ENCODE measurements at regions not wholly inside any gene's neighbourhood (a gene's known extent, or its start where the extent isn't known, plus 50 kb on each side); places are given as distances from the start of the nearest gene placed in this dataset.

- TF ChIP-seq, protein P1, sequence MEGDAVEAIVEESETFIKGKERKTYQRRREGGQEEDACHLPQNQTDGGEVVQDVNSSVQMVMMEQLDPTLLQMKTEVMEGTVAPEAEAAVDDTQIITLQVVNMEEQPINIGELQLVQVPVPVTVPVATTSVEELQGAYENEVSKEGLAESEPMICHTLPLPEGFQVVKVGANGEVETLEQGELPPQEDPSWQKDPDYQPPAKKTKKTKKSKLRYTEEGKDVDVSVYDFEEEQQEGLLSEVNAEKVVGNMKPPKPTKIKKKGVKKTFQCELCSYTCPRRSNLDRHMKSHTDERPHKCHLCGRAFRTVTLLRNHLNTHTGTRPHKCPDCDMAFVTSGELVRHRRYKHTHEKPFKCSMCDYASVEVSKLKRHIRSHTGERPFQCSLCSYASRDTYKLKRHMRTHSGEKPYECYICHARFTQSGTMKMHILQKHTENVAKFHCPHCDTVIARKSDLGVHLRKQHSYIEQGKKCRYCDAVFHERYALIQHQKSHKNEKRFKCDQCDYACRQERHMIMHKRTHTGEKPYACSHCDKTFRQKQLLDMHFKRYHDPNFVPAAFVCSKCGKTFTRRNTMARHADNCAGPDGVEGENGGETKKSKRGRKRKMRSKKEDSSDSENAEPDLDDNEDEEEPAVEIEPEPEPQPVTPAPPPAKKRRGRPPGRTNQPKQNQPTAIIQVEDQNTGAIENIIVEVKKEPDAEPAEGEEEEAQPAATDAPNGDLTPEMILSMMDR (IDR thresholded peaks at IDR 0.05): no peak
- TF ChIP-seq POLR2A (IDR thresholded peaks at IDR 0.05): no peak
Observed at GRCh38 chr9:19940811-19941535, 152.1 kb upstream of the SLC24A2 start.

All from prostate gland (tissue), 2 donors.